ENCODE measurements at regions not wholly inside any gene's neighbourhood (a gene's known extent, or its start where the extent isn't known, plus 50 kb on each side); places are given as distances from the start of the nearest gene placed in this dataset.

DNA sequence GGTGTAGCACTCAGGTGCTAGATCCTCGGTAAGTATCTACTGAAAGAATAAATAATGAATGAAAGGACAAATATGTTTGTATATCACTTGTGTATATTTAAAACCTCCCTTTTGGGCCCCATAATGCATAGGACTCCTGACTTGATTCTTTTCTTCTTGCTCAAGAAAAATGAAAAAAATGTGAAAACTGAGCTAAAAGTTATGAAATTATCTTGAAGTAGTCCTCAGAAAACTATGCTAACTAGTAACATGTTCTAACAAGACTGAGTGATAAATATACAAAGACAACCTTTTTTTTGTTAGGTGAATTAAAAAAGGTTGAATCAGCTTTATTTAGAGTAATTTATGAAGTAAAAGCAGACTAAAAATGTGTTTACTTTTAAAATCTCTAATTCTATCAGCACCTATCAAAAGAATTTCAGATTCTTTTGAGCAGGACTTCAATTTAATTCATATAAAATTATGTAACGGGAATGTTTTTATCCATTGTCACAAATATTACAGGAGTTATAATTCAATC, 247.8 kb upstream of the JAG1 start:
- no peak for DNase-seq (ENCODE audit: low read depth in 3 of 3)

DNA sequence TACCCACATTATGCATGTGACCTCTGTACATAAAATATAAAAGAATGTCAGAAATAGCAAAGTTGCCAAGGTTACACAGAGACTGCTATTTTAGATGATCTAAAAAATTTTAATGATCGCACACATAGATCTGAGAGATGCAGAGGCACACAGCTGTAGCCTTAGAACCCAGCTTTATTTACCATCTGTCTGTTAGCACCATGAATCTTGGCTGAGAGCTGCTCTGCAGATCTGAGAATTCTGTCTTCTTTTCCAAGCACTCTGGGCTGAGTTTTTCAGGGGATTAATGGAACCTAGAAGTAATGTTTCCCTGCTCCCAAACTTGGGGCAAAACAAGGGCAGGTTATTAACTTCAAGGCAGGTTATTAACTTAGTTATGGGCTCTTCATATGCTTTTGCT, 248.7 kb upstream of the JAG1 start:
- DNase-seq (ENCODE audit: low read depth in 3 of 3), result no peak

DNA sequence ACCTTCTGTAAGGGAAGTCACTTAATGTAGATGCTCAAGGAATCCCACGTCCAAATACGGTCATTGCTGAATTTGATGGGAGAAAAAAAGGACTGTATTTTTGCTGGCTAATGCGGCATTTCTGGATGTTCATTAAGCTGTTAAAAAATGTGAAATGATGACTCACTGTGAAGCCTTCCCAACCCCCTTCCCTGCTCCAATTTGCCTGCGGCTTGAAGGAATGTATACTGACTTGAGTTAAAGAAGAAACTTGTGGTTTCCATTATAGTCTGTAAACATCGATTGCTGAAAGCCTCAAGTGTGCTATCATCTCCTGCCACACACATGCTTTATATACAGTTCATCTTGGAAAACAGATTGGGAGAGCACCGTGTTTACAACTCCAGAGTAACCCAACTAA, 249.1 kb upstream of the JAG1 start:
- DNase-seq (ENCODE audit: low read depth in 3 of 3), result no peak

DNA sequence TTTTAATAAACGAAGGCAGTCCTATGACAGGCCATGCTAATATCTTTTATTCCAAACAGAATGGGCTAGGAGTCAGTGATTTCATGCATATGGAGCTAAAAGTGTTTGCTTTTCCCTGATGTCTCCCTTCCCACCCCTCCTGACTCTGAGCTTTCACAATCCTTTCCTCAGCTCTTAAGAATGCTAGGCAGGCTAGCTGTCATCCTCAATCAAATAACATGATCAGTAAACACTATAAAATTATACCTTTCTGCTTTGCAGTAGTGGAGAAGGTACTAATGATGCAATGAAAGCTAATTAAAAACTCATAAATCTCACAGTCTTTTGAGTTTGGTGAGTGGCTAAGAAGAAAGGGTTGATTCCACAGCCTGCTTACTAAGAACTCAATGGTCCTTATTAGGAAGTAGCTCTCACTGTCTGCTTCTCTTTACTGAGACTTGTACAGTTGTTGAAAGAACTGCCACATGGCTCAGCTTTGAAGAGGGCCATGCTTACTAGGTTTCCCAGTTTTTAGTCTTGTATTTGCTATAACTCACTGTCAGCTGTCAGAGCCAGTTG, 250.9 kb upstream of the JAG1 start:
- no peak for DNase-seq (ENCODE audit: low read depth in 3 of 3)

DNA sequence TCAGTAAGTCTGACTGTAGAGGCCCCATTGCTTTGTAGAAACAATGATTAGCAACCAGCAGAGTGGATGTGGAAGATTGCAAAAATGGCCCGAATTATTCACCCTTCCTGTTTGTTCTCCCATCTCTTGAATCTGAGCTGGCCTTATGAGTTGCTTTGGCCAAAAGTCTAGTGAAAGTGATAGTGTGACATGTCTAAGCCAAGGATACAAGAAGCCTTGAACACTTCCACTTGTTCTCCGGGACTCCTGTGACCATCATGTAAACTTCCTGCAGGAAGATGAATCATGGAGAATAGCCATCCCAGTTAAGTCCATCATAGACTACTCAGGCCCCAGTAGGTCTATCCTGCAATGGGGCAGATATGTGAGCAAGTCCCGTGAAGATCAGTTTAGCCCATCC, 252.0 kb upstream of the JAG1 start:
- DNase-seq (ENCODE audit: low read depth in 3 of 3), result no peak

DNA sequence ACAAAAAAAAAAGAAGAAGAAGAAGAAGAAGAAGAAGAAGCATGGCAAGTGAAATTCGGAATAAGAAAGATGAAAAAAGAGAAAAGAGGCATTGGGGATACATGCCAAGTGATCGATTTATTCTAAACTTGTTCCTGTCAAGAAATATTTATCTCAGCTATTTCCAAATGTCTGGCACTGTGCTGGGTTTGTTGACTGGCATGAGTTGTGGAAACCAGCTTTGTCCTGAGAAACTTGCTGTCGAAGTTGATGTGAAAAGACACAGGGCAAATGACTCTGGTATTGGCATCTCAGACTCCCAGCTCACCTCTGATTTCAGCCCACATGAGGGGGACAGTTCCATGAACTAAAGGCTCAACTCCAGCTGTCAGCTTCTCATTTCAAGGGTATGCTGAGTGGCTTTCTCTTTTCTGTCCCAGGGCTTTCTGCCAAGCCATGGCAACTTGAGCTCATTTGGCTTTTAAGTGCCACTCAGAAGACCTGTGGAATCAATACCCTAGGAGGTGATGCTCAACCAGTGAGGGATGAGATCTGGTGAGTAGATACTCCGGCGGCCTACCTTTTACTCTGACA, 253.3 kb upstream of the JAG1 start:
- no peak for DNase-seq (ENCODE audit: low read depth in 3 of 3)

DNA sequence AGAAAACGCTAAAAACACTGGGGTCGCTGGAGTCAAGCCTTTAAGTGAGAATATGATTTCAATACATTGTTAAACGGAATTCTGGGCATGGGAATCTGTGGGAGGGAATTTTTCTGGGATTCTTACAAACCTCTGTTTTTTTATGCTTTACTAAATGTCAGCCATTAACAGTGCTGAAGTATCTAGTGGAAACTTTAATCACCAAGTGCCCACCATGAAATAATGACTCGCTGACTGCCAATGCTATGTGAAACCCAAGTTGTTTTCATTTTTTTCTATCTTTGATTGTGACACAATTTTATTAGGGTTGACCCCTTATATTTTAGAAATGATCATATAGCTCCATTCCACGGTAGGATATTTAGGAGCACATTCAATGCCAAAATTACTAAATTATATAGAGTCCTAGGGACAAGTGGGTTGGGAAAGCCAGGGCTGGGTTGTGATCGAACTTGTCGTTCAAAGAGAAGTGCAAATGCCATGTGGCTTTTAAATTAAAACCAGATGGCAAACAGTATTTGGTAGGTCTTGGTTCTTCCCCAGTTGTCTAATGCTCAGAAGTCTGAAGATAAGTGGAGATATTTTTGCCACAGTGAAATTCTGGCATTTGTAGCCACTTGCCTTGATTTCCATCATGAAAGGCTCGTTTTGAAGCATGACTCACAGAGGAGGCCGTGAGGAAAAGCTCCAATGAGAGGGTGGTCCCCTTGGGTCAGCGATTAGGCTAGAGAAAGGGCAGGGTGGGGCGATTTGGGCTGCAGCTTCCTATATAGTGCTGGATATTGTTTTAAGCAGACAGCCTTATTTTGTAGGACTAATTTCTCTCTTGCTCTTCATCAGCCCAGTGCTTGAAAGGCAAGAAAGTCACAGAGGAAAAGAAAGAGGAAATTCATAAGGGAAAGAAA, 254.4 kb upstream of the JAG1 start:
- DNase-seq (ENCODE audit: low read depth in 3 of 3), result no peak

DNA sequence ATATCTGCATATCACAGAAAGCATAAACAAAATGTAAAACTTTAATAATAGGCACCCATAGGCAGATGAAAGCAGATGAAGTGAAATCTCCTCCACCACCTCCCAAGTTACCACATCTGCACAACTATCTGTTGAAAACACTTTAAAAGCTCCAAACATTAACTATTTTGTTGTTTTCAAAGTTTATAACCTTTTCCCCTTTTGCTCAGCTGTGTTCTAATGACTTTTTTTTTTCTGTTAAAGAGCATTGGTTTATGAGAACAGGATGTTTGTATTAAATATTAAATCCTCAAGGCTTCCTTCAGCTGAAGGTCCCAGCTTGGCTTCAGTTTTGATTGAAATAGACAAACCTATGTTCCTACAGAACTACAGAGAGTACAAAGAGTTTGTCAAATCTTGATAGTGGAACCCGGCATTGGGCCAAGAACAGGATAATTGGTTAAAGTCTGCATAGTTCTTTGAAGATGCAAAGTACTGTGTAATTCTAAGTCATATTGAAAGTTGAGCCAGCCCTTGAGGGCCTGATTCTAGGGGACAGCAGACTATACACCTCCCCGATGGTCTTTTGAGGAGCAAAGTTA, 255.1 kb upstream of the JAG1 start:
- DNase-seq (ENCODE audit: low read depth in 3 of 3), result no peak

DNA sequence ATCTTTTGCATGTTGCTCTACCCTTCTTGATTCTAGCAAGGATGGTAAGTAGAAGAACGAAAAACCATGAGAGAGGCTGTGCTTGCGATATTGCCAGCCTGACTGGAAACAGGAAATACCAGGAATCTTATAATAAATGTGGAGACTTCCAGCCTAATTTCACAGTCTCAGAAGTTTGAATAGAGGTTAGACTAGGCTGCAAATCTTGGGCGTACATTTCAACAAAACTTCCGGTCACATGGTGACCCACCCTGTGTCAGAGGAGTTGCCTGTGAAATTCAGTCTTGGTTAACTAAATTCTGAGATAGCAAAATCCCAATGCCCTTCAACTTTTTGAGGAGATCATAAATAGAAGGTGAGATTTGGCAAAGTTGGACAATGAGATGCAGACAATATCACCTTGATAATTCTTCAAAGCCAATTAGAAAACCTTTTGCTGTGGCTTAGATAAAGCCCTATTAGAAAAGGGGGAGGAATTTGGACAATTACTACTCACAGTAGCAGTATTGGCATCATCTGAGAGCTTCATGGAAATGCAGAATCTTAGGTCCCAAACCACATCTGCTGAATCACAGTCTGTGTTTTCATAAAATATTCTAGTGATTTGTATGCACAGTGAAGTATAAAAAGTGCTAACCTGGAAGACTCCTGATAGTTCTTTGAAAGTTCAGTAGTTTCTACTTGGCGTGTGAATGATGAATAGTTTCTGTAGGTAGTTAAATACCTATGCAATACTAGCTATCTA, 262.0 kb upstream of the JAG1 start:
- DNase-seq (ENCODE audit: low read depth in 3 of 3), result no peak

DNA sequence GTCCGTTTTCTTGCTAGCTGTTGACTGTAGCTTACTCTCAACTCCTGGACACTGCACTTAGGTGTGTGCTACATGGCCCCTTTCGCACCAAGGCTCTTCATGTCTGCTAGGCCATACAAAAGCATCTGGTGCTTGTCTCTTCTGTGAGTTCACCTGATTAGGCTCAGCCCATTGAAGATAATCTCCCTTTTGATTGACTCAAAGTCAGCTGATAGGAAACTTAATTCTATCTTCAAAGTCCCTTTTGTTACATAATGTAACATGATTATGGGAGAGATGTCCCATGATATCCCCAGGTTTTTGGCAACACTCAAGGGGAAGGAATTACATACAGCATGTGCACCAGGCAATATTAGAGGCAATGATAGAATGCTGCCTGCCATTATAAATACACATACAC, 263.0 kb upstream of the JAG1 start:
- no peak for DNase-seq (ENCODE audit: low read depth in 3 of 3)

DNA sequence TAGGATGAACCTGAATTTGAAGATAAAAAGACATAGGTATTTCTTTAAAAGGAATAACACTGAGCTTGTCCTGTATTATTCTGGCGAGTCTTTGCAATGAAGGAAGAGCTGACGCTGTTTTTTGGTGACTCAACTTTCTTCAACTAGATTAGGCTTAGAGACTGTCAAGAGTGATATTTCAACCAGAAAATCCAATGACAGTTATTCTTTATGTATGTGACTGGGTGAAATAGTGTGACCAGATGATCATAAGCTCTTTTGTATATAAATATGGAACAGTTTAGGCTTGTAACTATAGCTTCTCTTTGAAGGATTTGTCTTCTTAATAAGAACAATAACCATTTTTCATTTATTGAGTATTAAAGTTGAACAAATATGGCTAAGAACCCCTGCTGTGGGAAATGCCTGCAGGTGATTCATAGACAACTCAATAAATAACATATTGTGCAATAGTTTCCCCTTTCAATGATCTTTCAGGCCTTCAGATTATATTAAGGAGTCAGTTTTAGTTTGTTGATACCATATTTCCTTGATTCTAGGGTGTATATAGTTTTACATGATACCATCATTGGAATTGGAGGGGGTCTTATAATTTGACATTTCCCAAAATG, 265.6 kb upstream of the JAG1 start:
- DNase-seq (ENCODE audit: low read depth in 3 of 3), result no peak

DNA sequence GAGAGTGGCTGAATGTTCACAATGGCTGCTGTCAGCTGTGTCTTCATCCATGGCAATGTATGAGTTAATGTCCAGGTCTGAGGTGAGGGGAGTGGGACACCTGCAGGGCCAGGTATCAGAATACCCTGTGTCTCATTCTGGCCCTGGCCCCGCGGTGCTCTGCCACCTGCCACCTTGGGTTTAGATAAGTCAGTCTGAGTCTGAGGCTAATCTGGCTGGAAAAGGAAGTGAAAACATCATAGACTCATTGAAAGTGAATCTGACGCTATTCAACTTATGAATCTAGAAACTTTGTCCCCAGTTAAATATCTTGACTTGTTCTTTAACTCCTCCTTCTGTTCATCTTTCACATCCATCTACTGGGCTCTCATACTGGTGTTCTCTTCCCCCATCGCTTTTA, 267.1 kb upstream of the JAG1 start:
- no peak for DNase-seq (ENCODE audit: low read depth in 3 of 3)

DNA sequence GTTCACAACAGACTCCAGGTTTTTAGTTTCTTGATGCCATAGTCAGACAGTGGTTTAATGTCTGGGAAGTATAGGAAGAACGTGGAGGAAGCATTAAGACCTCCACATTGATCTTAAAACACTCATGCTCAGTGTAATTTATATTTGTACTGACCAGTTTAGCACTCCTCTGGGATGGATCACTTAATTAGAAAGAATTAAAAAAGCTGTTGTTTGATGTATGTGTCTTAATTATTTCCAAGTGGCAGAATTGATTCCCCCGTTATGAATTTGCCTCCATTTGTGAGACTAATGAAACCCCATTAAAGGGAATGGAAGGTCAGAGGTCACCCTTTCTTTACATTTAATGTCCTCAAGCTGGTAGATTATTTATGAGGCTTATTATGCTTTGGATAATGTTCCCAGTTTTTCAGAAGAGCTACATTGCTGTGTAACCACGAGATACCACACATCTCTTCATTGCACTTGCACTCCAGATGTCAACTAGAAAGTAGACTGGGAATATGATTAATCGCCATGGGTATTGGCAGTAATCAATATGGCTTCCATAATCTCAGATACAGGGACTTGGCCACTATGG, 270.0 kb upstream of the JAG1 start:
- no peak for DNase-seq (ENCODE audit: low read depth in 3 of 3)

DNA sequence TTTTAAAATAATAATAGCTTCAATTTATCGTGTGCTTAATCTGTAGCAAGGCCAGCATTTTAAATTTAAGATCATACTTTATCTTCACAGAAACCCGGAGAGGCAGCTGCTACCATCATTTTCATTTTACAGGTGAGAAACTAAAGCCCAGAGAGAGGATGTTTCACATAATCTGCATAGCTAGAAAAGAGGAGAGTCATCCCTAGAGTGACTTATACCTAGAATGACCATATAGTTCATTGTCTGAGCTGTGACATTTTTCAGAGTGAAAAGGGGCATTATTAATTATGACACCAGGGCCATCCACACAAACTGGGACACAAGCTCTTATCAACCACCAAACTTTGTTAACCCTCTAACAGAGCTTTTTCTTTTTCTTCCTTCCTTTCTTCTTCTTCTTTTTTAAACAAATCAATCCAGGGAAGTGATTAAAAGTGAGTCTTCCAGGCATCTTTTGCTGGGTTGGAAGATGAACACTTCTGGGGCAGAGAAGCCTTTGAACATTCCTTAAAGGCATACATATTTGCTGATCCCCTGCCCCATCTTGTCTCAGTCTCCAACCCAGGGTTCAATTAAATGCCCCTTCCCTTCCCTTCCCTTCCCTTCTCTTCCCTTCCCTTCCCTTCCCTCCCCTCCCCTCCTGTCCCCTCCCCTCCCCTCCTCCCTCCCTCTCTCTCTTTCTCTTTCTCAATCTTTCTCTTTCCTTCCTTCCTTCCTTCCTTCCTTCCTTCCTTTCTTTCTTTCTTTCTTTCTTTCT, 272.5 kb upstream of the JAG1 start:
- no peak for DNase-seq (ENCODE audit: low read depth in 3 of 3)

DNA sequence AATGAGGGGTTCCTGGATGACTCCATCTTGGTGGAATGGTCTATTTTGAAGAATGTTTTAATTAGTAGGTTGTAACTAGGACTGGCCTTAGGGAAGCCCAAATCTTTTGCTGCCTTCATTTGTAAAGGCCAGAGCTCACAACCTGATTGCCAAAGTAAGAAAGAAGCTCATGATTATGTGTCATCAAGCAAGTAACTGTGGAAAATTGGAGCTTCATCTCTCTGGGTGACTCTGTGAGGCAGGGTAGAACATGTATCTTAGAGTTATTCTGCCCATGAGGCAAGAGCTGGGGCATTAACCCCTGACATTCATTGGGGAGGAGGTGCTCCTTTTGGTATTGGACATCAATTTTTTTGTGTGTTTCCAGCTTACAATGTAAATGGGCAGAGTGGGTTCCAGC, 273.9 kb upstream of the JAG1 start:
- no peak for DNase-seq (ENCODE audit: low read depth in 3 of 3)

DNA sequence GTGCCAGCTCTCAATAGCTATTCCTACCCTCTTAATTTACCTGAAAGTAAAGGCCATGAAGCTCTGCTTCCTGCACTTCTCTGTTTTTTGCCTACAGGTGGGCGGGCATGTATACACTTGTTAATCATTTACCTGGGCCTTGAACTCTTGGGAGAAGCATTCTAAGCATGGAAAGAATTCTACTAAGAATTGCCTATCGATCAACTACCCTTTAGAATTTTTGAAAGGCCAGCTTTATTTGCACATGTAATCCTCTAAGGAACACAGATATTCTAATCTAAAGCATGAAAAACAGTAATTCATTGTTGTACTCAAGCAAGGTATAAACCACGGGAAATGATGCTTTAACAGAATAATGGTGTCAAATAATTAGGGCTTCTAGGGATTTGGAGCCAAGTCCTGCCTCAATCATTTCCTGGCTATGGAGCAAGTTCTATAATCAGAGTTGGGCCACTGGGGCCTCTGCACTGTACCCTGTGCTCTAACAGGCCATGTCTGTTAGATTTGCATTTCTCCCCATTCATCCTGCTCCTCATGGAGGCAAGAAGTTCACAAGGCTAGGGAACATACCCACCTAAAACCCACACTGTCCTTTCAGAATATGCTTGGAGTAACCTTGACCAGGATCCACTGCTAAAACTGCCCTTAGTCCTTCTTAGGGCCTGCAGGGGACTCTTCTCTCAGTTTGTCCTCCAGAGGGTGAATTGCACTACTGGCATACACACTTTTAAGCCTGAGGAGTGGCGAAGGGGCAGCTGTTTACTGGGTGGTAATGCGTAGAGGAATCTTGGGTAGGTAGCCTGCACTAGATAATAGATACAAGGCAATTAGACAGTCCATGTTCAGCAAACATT, 276.4 kb upstream of the JAG1 start:
- no peak for DNase-seq (ENCODE audit: low read depth in 3 of 3)

DNA sequence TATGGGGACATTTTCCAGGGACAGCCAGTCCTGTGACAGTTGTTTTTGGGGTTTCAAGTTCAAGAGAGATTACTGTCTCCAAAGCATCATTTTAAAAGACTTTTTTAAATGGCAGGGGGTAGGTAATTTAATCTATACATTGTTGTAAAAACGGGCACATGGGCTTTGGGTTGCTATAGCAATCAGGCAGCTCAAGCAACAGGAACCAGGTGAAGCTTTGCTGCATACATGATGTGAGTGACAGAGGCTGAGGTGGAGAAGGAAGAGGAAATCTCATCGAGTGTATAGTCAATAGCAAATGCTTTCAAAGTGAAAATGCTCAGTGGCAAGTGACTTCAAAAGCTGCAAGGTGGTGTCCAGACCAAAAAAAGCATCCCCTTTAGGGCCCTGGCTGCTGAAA, 277.4 kb upstream of the JAG1 start:
- DNase-seq (ENCODE audit: low read depth in 3 of 3), result no peak

DNA sequence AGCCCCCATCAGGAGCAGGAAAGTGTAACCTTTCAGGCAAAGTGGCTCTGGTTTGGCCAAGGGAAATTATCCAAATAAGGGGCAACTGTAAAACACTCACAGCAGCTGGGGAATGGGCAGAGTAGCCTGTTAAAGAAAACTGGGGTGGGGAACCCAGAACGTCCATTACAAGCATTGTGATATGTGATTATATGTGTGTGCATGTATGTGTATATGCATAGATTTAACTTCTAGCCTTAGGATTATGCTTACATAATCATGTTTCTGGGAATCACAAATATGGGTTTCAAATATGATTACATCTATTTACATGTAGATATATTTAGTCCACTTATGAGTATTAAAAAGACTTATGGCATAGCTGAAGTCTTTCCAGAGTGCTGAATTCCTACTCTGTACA, 278.1 kb upstream of the JAG1 start:
- DNase-seq (ENCODE audit: low read depth in 3 of 3), result no peak

DNA sequence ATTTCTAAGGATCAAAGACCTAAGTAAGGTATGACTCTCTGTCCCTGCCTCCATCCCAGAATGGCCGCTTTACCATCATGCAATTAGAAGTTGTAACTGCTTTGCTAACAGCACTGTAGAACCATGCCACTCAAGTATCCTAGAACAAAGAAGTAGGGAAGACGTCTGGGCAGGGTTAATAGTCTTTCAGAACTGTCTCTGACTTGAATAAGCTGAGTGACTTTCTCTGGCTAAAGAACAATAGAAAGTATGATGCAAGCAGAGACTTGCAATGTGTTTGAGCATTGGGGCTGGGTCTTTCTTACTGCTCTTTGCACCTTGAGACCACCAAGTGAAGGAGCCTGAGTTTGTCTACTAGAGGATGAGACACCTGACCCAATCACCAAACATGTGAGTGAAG, 279.6 kb upstream of the JAG1 start:
- DNase-seq (ENCODE audit: low read depth in 3 of 3), result no peak

All from stimulated activated CD4-positive, alpha-beta T cell treated with anti-CD3 and anti-CD28 coated beads, TNF-alpha, amount 100 ng/mL, for 48 hours (primary cell).